HepG2 (cell line): ENCODE measurements at regions not wholly inside any gene's neighbourhood (a gene's known extent, or its start where the extent isn't known, plus 50 kb on each side); places are given as distances from the start of the nearest gene placed in this dataset.

Experiments used
- ATAC-seq: fragments of 200-7000 bp; cut with Tn5 transposase; 3 replicates; pipeline ENCODE4 v1.9.1; 2020; ENCODE audit warnings: mild to moderate bottlenecking, moderate library complexity
- BruUV-seq: library from RNA; stranded (reverse); fragments of 400-500 nt; replicated peaks from 2 replicates; lab custom pipeline; 2021; lab: Mats Ljungman, UMichigan
- CTCF ChIA-PET: fragments of 300-600 bp; formaldehyde crosslinking; extraction: SDS; loops from one replicate; lab custom pipeline; 2021; ENCODE audit warnings: low total read pairs, inconsistent platforms, low intra/inter-chr PET ratio; lab: Yijun Ruan, JAX
- POLR2A ChIA-PET: fragments of 350-600 bp; sonication (Branson Sonifier 250); formaldehyde crosslinking; loops from one replicate; lab custom pipeline; 2020; ENCODE audit warnings: antibody characterized with exemption, inconsistent platforms; lab: Yijun Ruan, JAX
- DNase-seq: peaks from one replicate; pipeline ENCODE4 v3.0.0-alpha.2; 2015; ENCODE audit warnings: low spot score
- FAIRE-seq: peaks from 3 replicates; lab custom pipeline; 2011; peaks lifted over from hg19 to GRCh38; lab: Jason Lieb, UNC
- H2AFZ ChIP-seq: one replicate; pipeline ENCODE4 v1.6.1; 2011; ENCODE audit warnings: low read length, inconsistent platforms
- H3K27ac ChIP-seq: fragments of 300-600 bp; 3 replicates; pipeline ENCODE4 v1.8.0; 2011; ENCODE audit warnings: mixed run types, mild to moderate bottlenecking, mixed read lengths, low read length, inconsistent platforms; ENCODE audit not compliant: insufficient read depth; ENCODE audit errors: extremely low read length
- H3K27me3 ChIP-seq, 2 experiments: fragments of 200-600 bp in 1 of 2; 2 replicates in 1 of 2; 3 replicates in 1 of 2; pipeline versions ENCODE4 v1.6.0 to v1.8.0; 2011; ENCODE audit warnings: low read length in 2 of 2, mild to moderate bottlenecking in 2 of 2, moderate library complexity in 2 of 2, inconsistent platforms in 1 of 2; ENCODE audit not compliant: insufficient read depth in 2 of 2, control insufficient read depth in 1 of 2
- H3K36me3 ChIP-seq, 2 experiments: fragments of 200-600 bp in 1 of 2; replicated peaks in 1 of 2; 2 replicates in 1 of 2; 3 replicates in 1 of 2; pipeline versions ENCODE4 v1.5.1 to v1.8.0; 2011; ENCODE audit warnings: low read length in 2 of 2, inconsistent platforms in 1 of 2; ENCODE audit not compliant: insufficient read depth in 2 of 2, control insufficient read depth in 1 of 2
- H3K4me1 ChIP-seq: 2 replicates; pipeline ENCODE4 v1.5.1; 2012; ENCODE audit warnings: low read length, inconsistent platforms; ENCODE audit not compliant: insufficient read depth
- H3K4me2 ChIP-seq: 2 replicates; pipeline ENCODE4 v1.6.0; 2011; ENCODE audit warnings: low read depth, low read length, inconsistent platforms
- H3K4me3 ChIP-seq, 3 experiments: fragments of 200-600 bp in 1 of 3; sonication (generic), shearing (Covaris generic) in 1 of 3; replicated peaks in 1 of 3; 2 replicates each; pipeline ENCODE4 v1.5.1; 2011 to 2016; ENCODE audit warnings: low read length in 3 of 3, inconsistent platforms in 2 of 3, low read depth in 2 of 3, mild to moderate bottlenecking in 2 of 3, control low read depth in 1 of 3, mixed read lengths in 1 of 3; ENCODE audit not compliant: insufficient read depth in 1 of 3
- H3K79me2 ChIP-seq: one replicate; pipeline ENCODE4 v1.6.1; 2011; ENCODE audit warnings: low read length, inconsistent platforms; ENCODE audit not compliant: insufficient read depth
- H3K9ac ChIP-seq: 2 replicates; pipeline ENCODE4 v1.6.0; 2011; ENCODE audit warnings: mild to moderate bottlenecking, low read depth, low read length, inconsistent platforms; ENCODE audit not compliant: insufficient read depth
- H3K9me3 ChIP-seq: 2 replicates; pipeline ENCODE4 v1.5.1; 2012; ENCODE audit warnings: mild to moderate bottlenecking, low read length
- H4K20me1 ChIP-seq: 2 replicates; pipeline ENCODE4 v1.6.0; 2011; ENCODE audit warnings: inconsistent platforms, mild to moderate bottlenecking, low read length, moderate library complexity; ENCODE audit not compliant: insufficient read depth
- HCFC1 ChIP-seq: fragments of 150-350 bp; IDR thresholded peaks from 2 replicates; pipeline ENCODE4 v1.6.1; 2014; ENCODE audit warnings: low read depth, low read length
- HNRNPL ChIP-seq: fragments of 200-400 bp; formaldehyde crosslinking; IDR thresholded peaks from 2 replicates; pipeline ENCODE4 v1.6.1; 2017; ENCODE audit warnings: mild to moderate bottlenecking, low read depth, low read length
- KDM1A ChIP-seq: IDR thresholded peaks from 2 replicates; pipeline ENCODE4 v1.6.1; 2016; ENCODE audit warnings: missing compliant biosample characterization
- KDM2A ChIP-seq: sonication (generic); formaldehyde crosslinking; IDR thresholded peaks from 2 replicates; pipeline ENCODE4 v1.4.0; 2020; ENCODE audit warnings: low read depth, missing genetic modification reagents, borderline replicate concordance
- MAFG ChIP-seq: sonication (generic); formaldehyde crosslinking; IDR thresholded peaks from 2 replicates; pipeline ENCODE4 v1.5.1; 2020; ENCODE audit warnings: mild to moderate bottlenecking, missing genetic modification reagents
- MXD4 ChIP-seq: IDR thresholded peaks from 2 replicates; pipeline ENCODE4 v1.6.1; 2016; ENCODE audit warnings: mild to moderate bottlenecking, missing biosample characterization, missing genetic modification reagents
- SKI ChIP-seq: fragments of 450-650 bp; IDR thresholded peaks from one replicate; pipeline ENCODE4 v1.6.1; 2018; ENCODE audit warnings: mild to moderate bottlenecking; ENCODE audit not compliant: partially characterized antibody
- TBX3 ChIP-seq: fragments of 450-650 bp; IDR thresholded peaks from 2 replicates; pipeline ENCODE4 v1.6.1; 2017; ENCODE audit warnings: antibody characterized with exemption, mild to moderate bottlenecking, inconsistent platforms, borderline replicate concordance
- U2AF1 ChIP-seq: fragments of 200-400 bp; formaldehyde crosslinking; optimal IDR thresholded peaks from 2 replicates; pipeline ENCODE3; 2017; ENCODE audit warnings: mild to moderate bottlenecking, low read depth, low read length
- ZNF34 ChIP-seq: sonication (generic); formaldehyde crosslinking; IDR thresholded peaks from 2 replicates; pipeline ENCODE4 v1.4.0; 2020; ENCODE audit warnings: mild to moderate bottlenecking, missing genetic modification reagents, borderline replicate concordance
- ZNF652 ChIP-seq: IDR thresholded peaks from 2 replicates; pipeline ENCODE4 v1.6.1; 2016; ENCODE audit warnings: low read depth, borderline replicate concordance
- ZNF883 ChIP-seq: sonication (generic); formaldehyde crosslinking; IDR thresholded peaks from 2 replicates; pipeline ENCODE4 v1.5.1; 2020; ENCODE audit warnings: mild to moderate bottlenecking, missing genetic modification reagents; ENCODE audit errors: not compliant biosample characterization
- ZSCAN29 ChIP-seq: sonication (generic); formaldehyde crosslinking; conservative IDR thresholded peaks from 2 replicates; pipeline ENCODE4 v1.4.0; 2020; ENCODE audit warnings: mild to moderate bottlenecking, missing genetic modification reagents
- WGBS: methylation state at CpG from one replicate; pipeline ENCODE4 v1.1.6; 2017; ENCODE audit warnings: low lambda C conversion rate; 5-methylcytosine and 5-hydroxymethylcytosine counted together
- in situ Hi-C: cut with HindIII; loops from 2 replicates; pipeline ENCODE4 v1.10.0; 2017; ENCODE audit warnings: low pct_unique_long_range_greater_than_20kb; ENCODE audit not compliant: extremely low pct_ligation_motif_present
- intact Hi-C: fragments of 100-400 bp; cut with micrococcal nuclease; formaldehyde crosslinking; loops from one replicate; pipeline ENCODE4 v1.10.0; 2022; ENCODE audit not compliant: unreplicated experiment

- H3K27me3 ChIP-seq = no peaks in the 10 kb centered on the region
- ChIA-PET CTCF (no interaction called here), POLR2A (no interaction called here)
- WGBS = 29% methylated on average over 6 of the region's 6 CpGs
- in situ Hi-C loops (no loop called here), intact Hi-C loops (no loop called here)
- no TSS peak for BruUV-seq
- no peak overlapping the region for H3K4me3 ChIP-seq
- TF ChIP-seq ZNF883 (no peak), HNRNPL (no peak), ZSCAN29 (CRISPR knock-in tag) (no peak), ZNF652 (CRISPR knock-in tag) (no peak), ZNF34 (CRISPR knock-in tag) (no peak), TBX3 (no peak), KDM2A (CRISPR knock-in tag) (no peak), HCFC1 (no peak), U2AF1 (no peak), SKI (no peak), MXD4 (CRISPR knock-in tag) (no peak), MAFG (CRISPR knock-in tag) (no peak), KDM1A (CRISPR knock-in tag) (no peak)
- no peaks in the 10 kb centered on the region for H4K20me1 ChIP-seq
- no peak overlapping the region for H3K4me2 ChIP-seq
- H2AFZ ChIP-seq = no peak overlapping the region
- no peak overlapping the region for H3K27ac ChIP-seq
- H3K36me3 ChIP-seq = no peaks in the 10 kb centered on the region
- no peak for FAIRE-seq
- H3K9me3 ChIP-seq = no peaks in the 10 kb centered on the region
- no peaks in the 10 kb centered on the region for H3K79me2 ChIP-seq
- no peak overlapping the region for H3K9ac ChIP-seq
- H3K4me1 ChIP-seq = no peaks in the 10 kb centered on the region
- no peak for ATAC-seq
- no peak for DNase-seq
Measured at GRCh38 chr2:118249531-118249930, 161.3 kb downstream of the INSIG2 start.
